ENCODE measurements at regions not wholly inside any gene's neighbourhood (a gene's known extent, or its start where the extent isn't known, plus 50 kb on each side); places are given as distances from the start of the nearest gene placed in this dataset.

DNA sequence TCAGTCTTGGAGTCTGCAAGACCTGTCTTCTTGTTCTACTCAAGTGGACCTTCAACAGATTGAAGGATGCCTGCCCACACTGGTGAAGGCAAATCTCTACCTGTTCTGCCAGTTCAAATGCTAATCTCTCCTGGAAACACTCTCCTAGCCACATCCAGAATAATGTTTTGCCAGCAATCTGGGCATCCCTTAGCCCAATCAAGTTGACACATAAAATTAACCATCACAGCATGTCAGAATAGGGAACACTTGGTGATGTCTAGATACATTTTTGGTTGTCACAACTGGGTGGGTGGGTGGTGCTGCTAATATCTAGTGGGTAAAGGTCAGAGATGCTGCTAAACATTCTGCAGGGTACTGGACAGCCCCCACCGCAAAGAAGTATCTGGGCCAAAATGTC, 744.9 kb upstream of the SOX9 start:
- no peak for DNase-seq

- DNase-seq: no peak
These were observed 743.9 kb upstream of the SOX9 start for GRCh38 chr17:71376933-71377332.

DNA sequence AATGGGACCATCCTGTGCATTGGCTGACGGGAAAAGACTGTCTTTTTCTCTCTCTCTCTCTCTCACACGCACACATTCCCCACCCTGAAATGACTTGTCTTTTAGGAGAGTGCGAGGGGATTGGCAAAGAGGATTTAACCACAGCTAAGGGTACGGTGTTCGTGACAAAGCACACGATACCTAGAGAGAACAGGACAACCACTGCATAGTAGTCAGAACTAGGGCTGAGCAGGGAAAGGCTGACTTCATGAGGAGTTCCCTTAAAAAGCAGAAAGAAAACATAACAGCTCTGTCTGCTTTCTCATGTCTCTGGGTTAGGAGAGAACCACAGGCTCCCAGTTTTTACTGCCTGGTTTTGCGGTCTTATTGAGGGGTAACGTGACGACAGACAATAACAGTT, 742.8 kb upstream of the SOX9 start:
- no peak for DNase-seq

GRCh38 chr17:71378741-71379140, 742.1 kb upstream of the SOX9 start:
- DNase-seq: no peak

GRCh38 chr17:71379512-71379911, 741.3 kb upstream of the SOX9 start:
- DNase-seq: no peak

- no peak for DNase-seq
These were observed 740.3 kb upstream of the SOX9 start for GRCh38 chr17:71380535-71380934.

DNA sequence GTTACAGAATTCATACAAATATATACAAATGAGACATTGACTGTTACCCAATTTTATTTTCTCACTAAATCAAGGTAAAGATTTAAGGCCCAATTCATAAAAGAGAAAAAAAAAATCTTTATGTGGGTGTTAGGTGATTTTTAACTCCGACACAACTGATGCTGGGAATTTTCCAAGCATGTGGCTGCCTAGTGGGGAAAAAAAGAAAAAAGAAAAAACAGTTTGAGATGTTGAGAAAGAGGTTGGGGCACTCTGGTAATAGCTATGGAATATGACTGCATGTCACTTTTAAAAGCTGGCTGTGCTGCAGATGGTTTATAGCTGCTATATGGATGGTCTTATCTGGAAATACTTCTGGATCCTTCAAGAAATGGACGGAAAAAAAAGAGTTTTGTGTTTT, 739.9 kb upstream of the SOX9 start:
- no peak for DNase-seq

- no peak for DNase-seq
These were observed 737.7 kb upstream of the SOX9 start for GRCh38 chr17:71383091-71383490.

- no peak for DNase-seq
These were observed 733.4 kb upstream of the SOX9 start for GRCh38 chr17:71387456-71387855.

- no peak for DNase-seq
These were observed 727.9 kb upstream of the SOX9 start for GRCh38 chr17:71392715-71393567.

- no peak for DNase-seq
These were observed 724.9 kb upstream of the SOX9 start for GRCh38 chr17:71395901-71396300.

GRCh38 chr17:71396711-71397110, 724.1 kb upstream of the SOX9 start:
- no peak for DNase-seq

DNA sequence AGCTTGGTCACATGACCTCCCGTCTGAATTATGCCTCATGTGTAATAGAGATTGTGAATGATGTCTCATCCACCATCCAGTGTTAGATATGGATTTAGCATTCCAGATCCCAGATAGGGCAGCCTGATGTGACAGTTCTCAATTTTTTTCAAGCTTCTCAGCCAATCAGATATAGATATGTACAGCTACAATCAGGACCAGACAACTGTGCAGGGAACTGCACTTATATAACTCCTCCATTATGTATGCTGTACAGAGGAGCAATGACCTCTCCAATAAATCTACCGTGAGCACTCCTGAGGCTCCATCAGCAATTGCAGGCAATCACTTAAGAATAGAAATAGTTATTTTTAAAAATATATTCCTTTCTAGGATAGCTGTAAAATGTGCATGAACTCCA, 722.8 kb upstream of the SOX9 start:
- no peak for DNase-seq

- peak; percentile 2 for DNase-seq
These were observed 722.0 kb upstream of the SOX9 start for GRCh38 chr17:71398800-71399219.

DNA sequence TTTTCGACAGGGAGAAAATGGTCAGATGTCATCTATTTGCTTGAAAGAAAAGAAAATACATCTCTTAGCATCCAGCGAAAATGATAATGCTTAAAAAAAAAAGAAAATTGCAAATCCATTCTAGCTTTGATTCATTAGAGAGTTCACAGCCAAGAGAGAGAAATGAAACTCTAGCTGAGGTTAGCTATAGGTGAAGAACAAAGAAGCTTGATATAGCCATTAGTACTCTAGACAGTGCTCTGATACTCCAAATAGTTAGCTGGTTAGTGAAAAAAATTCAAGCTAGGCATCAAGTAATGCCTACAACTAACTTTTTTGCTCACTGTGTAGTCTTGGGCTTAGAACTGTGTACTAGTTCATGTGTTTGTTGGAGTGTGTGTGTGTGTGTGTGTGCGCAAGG, 721.6 kb upstream of the SOX9 start:
- no peak for DNase-seq

GRCh38 chr17:71399649-71400048, 721.2 kb upstream of the SOX9 start:
- DNase-seq: no peak

- no peak for DNase-seq
These were observed 718.8 kb upstream of the SOX9 start for GRCh38 chr17:71402007-71402406.

DNA sequence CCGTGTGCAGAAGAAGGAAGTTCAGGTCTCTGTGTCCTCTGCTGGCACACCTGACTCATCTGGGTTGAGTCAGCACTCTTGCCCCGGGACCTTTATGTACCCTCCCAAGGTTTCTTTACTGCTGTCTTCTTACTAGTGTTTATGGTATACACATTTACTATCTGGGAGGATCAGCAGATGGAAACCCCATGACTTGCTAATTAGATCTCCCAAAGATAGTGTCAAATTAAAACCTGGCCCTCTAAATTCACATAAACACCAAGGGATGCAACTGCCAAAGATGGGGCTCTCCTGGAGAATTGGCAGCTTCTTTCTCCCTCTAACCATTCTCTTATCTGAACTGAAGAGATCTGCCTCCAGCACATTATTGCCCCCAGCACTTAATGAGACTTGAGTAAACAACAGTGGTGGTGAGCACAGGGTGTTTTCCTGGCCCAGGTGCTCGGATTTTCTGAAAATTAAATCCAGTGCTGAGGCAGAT, 718.1 kb upstream of the SOX9 start:
- no peak for DNase-seq

DNA sequence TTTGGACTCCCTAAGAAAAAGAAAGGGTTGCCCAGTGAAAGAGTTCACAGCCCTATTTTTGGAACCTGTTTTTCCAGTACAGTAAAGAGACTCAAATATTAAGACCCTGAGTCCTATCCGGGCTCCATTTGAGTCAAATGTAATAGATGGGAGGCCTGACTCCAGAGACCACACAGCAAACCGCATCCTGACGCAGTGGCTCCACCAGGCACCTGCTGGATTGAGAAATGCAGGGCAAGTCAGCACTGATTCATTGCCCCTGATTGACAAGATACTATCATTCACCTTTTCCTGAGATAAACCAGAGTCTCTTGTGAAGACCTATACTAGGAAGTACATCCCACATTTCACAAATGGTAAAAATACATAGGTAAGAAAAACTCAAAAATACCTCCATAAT, 715.7 kb upstream of the SOX9 start:
- no peak for DNase-seq

- no peak for DNase-seq
These were observed 712.8 kb upstream of the SOX9 start for GRCh38 chr17:71407981-71408380.

DNA sequence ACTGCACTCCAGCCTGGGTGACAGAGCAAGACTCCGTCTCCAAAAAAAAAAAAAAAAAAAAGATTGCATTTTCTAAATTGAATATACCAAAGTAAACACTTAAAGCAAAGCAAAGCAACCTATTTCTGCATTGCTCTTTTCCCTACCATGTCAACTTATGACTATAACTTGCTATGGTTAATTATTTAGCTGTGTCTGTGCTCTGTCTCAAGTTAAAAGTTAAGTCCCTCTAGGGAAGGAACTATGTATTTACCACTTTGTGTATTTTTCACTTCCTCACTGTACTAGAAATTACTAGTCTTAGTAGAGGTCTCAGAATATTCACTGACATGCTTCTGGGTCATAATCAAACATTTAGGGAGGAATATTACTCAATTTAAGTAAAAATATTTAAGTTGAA, 711.7 kb upstream of the SOX9 start:
- no peak for DNase-seq

DNA sequence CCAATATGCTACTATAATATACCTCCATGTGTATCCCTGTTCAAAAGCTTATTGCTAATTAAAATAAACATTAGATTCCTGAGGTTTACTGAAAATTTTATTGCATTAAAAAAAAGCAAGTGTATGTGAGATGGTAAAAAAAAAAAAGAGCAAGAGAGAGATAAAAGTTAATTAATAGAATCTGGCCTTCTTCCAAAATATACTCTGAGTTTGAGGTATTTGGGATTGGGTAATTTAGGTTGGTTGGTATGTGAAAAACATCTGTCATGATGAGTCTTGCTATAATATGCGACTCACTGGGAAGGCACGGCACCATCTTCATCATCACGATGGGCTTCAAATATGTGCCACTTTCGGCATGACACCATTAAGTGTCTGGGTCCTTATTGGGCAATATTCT, 711.1 kb upstream of the SOX9 start:
- DNase-seq: no peak

- DNase-seq: no peak
These were observed 708.0 kb upstream of the SOX9 start for GRCh38 chr17:71412803-71413202.

GRCh38 chr17:71413935-71414334, 706.9 kb upstream of the SOX9 start:
- DNase-seq: no peak

DNA sequence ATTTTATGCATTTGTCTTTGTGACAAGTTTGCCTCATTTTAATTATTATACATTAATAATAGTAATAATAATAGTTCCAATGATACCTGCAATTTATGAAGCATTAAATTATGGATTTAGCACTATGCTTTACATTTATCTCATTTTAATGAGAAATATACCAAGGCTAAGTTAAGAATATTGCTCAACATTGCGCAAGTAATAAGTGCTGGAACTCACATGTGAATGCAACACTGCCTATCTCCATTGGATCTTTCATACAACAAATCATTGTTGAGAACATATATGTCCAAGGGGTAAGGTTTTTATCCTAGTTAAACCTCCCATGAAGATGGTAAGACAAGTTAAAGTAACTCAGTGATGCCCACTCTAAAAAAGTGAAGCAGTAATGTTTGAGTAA, 703.7 kb upstream of the SOX9 start:
- DNase-seq: no peak
